HG03571 (cell line): ENCODE measurements at regions not wholly inside any gene's neighbourhood (a gene's known extent, or its start where the extent isn't known, plus 50 kb on each side); places are given as distances from the start of the nearest gene placed in this dataset.
"Not testable (repeated sequence)": the region's sequence is repeated elsewhere in the genome, so short reads cannot be mapped to it uniquely, and the experiment has no call there.

Source experiments
- ATAC-seq: cut with Tn5 transposase; IDR thresholded peaks from one replicate; pipeline ENCODE4 v1.9.1; 2021; ENCODE audit not compliant: unreplicated experiment

DNA sequence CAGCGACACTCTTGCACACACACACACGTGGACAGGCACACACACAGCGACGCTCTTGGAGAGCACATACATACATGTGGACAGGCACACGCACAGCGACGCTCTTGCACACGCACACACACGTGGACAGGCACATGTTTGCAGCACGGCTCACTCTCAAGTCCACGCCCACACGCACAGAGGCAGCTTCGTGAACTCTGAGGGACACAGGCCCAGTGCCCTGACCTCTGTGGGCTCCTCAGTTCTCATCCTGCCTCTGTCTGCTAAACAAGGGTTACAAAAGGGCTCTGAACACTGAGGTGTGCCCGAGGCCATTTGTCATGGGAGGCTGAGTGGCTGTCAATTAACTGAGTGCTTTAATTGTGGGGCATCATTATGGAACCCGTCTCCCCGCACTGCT, 558.8 kb upstream of the ADAMTS16 start:
- no peak for ATAC-seq

DNA sequence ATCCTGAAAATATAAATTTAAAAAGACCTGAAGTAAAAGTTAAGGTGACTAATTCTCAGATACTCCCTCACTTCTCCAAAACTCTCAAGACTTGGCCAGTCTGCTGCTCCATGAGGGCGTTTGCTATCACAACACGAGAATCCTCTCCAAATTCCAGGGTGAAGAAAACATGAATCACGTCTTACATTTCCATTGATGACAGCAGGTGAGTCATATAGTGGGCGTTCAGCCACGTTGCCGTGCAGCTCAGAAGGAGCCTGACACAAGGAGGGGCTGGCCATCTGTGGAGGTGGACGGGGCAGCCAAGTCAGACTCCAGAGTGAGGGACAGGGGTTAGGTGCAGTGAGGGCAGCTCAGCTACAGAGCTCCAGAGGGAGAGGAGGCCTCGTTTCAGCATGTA, 555.1 kb upstream of the ADAMTS16 start:
- ATAC-seq = no peak

- no peak for ATAC-seq
Observed at GRCh38 chr5:4613440-4613839, 526.7 kb upstream of the ADAMTS16 start.

GRCh38 chr5:4614088-4614487, 526.0 kb upstream of the ADAMTS16 start:
- no peak for ATAC-seq

- not testable (repeated sequence) for ATAC-seq
Observed at GRCh38 chr5:4615369-4615768, 524.8 kb upstream of the ADAMTS16 start.

DNA sequence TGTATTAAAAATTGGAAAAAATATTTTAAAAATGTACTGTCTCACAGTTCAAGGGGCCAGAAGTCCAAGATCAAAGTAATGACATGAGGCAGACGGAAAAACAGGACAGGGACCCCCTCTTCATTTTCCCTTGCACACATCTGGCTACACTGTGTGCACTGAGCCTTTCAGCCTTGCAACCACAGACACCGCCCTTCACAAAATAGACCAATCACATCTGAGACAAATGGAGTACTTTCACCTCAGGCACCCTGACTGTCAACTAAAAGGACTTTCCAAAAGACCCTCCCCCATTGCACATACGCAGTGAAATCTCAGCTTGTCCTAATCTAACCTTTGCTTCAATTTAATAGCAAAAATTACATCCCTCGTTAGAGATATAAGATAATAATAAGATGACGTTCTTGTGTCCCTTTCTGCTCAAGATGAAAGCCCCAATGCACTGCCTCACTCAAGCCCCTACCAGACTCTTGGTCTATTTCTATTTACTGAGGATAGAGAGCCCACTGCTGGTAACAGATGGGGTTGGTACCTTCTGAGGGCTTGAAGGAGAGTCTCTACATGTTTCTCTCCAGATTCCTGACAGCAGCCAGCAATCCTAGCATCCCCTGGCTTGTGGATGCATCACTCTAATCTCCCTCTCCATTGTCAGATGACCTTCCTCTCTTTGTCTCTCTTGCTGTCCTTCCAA, 514.8 kb upstream of the ADAMTS16 start:
- no peak for ATAC-seq

- ATAC-seq = no peak
Observed at GRCh38 chr5:4627131-4627530, 513.0 kb upstream of the ADAMTS16 start.

DNA sequence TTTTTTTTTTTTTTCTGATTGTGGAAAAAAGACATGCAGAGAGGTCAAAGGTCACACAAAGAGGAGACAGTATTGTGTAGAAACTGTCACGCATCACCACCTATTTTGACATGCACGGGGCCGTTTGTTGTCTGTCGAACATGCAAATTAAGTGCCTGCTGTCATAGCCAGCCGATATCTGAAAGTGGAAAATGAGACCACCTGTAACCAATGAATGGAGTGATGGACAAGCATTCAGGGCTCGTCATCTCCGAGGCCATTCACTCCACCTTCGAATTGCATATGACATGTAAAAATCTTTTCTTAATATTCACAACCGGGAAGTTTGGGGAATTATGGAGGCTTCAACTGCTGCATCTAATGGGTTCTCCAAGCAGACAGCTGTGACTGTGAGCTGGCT, 512.2 kb upstream of the ADAMTS16 start:
- no peak for ATAC-seq

GRCh38 chr5:4628645-4629385, 511.3 kb upstream of the ADAMTS16 start:
- no peak for ATAC-seq

GRCh38 chr5:4630031-4630430, 510.1 kb upstream of the ADAMTS16 start:
- no peak for ATAC-seq

DNA sequence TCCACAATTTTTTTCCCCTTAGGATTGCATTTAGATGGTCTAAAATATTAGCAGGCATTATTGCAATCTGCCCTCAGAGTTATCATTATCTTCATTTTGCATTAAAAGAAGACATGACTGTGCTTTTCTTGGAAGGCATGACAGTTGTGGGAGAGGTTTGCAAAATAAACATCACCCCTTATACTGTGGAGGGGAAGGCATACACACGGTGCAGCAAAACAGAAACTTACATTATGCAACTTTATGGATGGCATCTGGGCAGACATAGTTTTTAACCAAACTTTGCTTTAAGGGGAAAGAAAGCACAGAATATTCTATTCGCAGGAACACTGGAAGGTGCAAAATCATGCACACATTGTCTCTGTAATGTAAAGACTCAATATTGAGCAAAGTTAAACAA, 505.8 kb upstream of the ADAMTS16 start:
- no peak for ATAC-seq

DNA sequence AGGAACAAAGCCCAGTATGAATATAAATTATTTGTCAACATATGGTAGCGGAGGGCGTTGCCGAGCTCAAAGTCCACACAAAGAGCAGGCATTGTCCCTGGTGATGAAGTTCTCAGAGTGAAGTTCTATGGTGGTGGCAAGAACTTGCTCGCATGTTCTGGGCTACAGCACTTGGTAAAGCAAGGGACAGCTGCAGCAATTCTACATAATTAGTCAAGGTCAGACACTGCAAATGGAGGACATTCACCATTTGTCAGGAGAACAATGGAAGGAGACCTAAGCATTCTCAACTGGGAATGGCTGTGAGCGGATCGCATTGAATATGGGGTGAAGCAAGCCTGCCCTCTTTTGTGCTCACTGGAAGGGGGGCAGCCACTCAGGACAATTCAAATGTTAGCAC, 503.8 kb upstream of the ADAMTS16 start:
- ATAC-seq = no peak

DNA sequence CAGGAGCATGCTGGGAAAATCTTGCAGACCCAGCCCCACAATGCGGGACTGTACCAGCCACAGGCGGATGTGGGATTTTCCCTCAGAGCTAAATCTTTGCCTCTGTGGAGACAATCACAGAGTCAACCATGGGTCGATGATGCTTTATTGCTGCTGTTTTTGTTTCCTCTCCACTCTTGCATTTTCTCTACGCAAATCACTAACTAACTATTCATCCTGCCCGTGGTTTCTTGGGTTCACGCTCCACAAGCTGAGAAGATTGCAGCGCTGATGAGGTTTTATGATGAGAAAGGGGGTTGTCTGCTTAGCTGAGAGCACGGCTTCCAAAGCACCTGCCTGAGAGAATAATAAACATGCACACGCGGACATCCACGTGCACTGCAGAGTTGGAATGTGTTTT, 500.2 kb upstream of the ADAMTS16 start:
- no peak for ATAC-seq

DNA sequence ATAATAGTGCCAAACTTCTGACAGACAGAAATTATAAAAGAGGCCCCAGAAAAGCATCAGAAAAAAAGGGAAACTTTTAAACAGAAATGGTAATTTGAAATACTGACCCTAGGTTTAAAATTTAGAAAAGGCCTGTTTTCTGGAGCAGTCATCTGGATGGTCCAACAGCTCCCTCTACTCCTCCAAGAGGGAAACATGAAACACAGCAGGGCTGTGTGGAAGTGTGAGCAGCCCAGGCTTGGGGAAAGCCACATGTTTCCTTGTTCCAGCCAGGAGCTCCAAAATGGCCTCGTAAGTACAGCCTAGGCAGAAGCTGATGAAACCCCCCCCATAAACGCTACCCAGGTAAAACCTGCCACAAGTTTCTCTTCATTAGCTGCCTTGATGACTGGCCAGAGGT, 499.3 kb upstream of the ADAMTS16 start:
- no peak for ATAC-seq

DNA sequence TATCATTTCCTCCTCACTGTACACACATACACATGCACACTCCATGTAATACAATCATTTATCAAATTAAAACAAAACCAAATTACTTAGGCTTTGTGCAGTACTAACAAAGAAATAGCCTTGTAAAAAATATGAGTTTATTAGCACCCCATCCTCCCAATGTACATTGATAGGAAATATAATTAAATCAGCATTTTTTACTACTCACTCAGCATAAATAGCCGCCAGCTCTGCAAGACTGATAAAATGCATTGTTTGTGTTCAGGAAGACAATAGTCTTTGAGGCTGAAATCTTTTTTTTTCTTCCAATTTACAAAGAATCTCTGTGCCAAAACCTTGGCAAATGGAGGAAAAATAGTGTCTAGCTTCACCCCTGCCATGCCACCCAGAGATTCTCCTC, 497.6 kb upstream of the ADAMTS16 start:
- ATAC-seq = no peak

- no peak for ATAC-seq
Observed at GRCh38 chr5:4643190-4643589, 496.9 kb upstream of the ADAMTS16 start.

DNA sequence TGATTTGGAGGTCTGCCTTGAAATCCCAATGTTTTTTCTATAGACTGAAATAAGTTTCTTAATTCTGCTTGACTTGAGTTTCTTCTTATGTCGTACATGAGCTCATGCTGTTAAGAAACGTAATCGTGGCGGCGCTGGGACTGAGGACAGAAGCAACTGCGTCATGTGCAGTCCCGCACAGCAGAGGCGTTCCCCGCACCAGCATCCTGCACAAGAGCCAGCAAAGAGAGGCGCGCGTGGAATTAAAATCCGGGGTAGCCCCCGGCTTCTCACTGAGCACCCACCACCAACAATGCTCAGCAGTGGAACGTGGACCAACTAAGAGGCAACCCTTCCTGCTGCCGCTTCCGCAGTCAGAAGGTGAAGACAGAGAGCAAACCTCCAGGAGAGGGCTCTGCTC, 496.2 kb upstream of the ADAMTS16 start:
- no peak for ATAC-seq

DNA sequence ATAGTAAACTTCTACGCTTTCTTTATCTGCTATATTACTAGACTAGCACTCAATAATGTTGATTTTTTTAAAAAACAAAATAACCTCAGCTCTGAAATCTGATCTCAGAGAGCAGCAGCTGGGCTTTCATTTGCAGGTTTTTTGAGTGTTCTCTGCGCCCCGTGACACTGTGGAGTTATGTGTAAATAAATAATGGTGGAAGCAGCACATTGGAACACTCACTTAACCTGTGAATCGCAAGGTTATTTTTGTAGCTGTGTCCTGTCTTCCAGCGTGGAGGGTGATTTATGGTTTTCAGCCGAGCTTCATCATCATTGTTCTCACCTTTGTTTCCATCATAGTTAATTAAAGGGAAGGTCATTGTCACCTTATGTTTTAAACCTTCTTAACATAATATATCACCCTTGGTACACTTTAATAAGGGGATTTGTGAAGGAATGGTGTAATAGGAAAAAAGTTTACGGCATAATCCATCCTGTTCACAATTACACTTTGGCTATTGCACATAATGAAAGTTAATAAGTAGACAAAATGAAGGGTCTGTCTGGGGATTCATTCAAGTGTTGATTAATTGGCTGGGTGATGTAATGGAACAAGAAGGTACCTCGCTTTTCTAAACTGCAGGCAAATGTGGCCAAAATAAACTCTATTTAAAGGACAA, 493.3 kb upstream of the ADAMTS16 start:
- no peak for ATAC-seq

DNA sequence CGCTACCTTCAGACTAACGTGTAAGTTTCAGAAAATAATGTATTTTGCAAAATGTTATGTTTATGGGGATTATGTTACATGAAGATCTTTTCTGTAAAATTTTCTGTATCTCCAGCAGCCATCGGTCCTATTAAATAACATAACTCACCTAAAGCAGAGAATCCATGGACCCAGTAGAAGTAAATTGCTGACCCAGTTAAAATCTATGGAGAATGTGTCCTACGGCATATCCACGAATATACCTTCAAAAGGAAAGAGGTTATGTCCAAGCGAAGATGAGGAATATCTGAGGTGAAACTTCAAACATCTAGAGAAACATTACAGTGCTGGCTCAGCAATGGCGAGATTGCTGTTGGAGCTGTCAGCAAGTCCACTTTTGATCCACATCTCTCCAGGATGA, 492.2 kb upstream of the ADAMTS16 start:
- no peak for ATAC-seq

DNA sequence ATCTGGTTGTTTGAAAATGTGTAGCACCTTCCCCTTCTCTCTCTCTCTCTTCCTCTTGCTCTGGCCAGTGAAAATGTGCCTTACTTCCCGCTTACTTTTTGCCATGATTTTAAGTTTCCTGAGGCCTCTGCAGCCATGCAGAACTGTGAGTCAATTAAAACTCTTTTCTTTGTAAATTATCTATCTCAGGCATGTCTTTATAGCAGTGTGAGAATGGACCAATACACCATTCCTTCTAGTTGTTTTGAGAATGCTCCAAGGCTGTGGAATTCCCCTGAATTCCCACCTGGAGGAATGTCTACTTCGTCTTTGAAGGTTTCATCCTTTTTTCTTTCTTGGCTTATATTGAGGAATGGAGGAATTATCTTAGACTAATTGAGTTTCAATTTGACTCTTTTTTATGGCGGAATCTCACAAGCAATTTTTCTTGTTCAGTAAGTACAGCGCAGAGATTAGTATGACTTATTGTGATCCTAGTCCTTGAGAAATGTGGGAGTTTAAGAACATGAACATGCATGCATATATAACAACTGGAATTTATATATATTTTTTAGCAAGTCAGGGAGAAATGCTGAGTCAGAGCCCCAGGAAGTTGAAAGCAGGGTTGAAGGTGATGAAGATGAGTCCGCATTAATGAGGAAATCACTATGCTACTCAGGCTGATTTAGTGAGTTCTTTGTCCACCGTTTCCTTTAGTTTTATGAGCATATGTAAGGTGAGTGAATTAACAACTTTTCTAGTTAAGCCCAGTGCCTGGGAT, 488.1 kb upstream of the ADAMTS16 start:
- no peak for ATAC-seq

- ATAC-seq = no peak
Observed at GRCh38 chr5:4653475-4653874, 486.7 kb upstream of the ADAMTS16 start.

GRCh38 chr5:4659851-4660250, 480.3 kb upstream of the ADAMTS16 start:
- ATAC-seq = no peak
